Activated naive CD8-positive, alpha-beta T cell treated with anti-CD3 and anti-CD28 coated beads, Interleukin-2, amount 50 U/mL, for 16 hours (primary cell): ENCODE measurements at regions not wholly inside any gene's neighbourhood (a gene's known extent, or its start where the extent isn't known, plus 50 kb on each side); places are given as distances from the start of the nearest gene placed in this dataset.
A peak's percentile ranks its signal among the peaks of the same experiment; 100 is the strongest.
"Not testable (repeated sequence)": the region's sequence is repeated elsewhere in the genome, so short reads cannot be mapped to it uniquely, and the experiment has no call there.

ENCODE experiments used
- DNase-seq: peaks from one replicate; pipeline ENCODE4 v3.0.0-alpha.2; 2020; ENCODE audit warnings: low read depth, low spot score

- DNase-seq = no peak
These were observed 297.9 kb upstream of the G2E3 start for GRCh38 chr14:30260833-30261607.

- no peak for DNase-seq
These were observed 294.8 kb upstream of the G2E3 start for GRCh38 chr14:30264161-30264560.

- DNase-seq = no peak
These were observed 292.7 kb upstream of the G2E3 start for GRCh38 chr14:30266290-30266689.

DNA sequence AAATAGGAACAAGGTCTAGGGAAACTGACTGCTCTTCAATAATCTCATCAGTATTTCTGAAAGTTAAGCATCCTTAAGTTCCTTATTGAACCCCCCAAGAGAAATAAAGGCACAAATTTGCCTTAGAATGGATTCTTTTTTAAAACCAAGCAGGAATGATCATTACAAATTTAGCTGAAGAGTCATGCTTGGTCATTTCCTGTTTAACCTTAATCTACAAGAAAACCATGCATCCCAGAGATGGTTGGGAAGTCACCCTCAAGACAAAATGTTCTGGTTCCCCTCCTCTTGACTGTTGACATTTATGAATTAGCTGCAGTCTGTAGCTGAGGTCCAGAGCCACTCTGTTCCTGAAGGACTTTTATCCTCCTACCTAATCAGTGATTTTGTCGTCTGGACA is 291.8 kb upstream of the G2E3 start:
- DNase-seq = no peak

DNA sequence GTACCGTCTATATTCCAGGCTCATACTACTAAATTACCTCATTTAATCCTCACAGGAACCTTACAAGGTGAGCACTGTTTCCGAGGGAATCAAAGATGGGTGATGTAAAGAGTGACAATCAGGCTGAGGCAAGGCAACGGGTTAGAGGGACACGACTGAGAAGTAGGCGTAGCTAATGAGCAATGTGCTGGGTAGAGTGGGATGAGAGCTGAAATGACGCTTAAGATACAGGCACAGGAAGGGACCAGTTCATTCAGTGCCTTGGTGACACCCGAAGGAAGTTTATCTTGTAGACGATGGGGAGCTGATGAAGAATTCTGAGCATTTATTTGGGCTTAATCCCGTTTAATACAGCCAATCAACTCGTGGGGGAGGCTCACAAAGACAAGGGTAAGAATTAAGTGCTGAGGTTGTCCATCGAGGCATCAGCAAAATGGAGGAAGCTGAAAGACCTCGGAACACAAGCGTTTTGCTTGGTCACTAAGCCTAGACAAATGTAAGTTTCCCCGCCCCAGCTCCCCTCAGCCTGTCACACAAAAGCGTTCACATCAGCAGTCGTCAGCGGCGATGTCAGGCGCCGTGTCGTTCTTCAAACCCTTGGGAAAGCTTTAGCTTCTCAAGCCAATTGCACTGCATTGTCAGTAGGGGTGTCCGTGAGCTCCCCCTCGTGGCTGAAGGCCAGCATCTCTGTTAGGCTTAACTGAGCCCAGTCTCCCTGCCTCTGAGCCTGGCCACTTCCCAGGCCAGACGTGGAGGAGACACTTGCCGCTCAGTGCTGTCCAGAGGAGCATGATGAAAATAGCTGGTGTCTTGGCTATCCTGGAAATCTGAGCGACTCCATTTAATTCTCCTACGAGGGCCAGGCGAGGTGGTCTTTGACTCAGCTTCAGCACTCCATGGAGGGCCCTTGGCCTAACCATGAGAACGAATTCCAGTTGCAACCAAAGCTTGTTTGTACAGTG is 288.5 kb upstream of the G2E3 start:
- DNase-seq = peak; percentile 9

DNA sequence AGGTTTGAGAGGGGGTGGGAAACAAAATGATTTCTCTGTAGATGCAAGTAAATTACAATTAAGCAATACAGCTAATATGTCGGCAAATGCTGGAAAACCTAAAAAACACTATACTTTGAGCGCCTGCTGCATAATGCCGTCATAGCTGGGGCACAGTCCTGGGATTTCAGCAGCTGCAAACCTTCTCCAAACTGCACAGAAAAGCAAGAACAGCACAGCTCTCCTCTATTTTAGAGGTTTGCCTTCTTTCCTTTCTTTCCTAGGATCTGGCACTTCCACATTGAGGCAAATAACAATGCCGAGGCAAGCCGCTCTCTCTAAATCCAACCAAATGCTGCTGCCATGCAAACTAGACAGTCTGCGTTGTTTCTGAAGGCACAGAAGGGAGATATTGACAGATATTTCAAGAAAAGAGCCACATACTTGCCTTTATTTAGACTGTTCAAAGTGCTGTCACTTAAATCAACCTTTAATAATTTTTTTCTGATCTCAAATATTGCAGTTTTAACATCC is 287.1 kb upstream of the G2E3 start:
- DNase-seq = no peak

GRCh38 chr14:30272848-30273832 is 285.8 kb upstream of the G2E3 start:
- no peak for DNase-seq

GRCh38 chr14:30275604-30276003 is 283.4 kb upstream of the G2E3 start:
- DNase-seq = no peak

- DNase-seq = no peak
These were observed 281.7 kb upstream of the G2E3 start for GRCh38 chr14:30277268-30277667.

DNA sequence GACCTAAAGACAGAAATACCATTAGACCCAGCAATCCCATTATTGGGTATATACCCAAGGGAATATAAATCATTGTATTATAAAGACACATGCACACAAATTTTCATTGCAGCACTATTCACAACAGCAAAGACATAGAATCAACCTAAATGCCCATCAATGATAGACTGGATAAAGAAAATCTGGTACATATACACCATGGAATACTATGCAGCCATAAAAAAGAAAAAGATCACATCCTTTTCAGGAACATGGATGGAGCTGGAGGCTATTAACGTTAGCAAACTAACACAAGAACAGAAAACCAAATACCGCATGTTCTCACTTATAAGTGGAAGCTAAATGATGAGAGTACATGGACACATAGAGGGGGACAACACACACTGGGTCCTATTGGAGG is 280.1 kb upstream of the G2E3 start:
- DNase-seq = not testable (repeated sequence)

- DNase-seq = no peak
These were observed 275.0 kb upstream of the G2E3 start for GRCh38 chr14:30283822-30284446.

DNA sequence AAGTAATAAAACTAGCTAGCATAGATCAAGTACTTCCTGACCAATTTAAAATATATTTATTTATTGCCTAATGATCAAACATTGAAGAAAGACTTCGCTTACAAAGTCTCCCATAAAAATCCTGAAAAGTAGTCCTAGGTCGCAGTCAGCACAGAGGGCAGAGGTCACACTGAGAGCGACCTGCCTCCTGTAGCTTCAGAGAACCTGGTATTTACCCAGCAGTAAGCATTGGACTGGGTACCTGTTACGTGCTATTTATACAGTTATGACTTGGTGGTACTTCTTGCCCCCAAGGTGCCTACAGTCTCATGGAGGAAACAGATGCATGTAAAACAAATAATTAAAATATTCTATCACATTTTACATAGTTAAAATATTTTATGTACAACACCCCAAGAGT is 274.1 kb upstream of the G2E3 start:
- DNase-seq = no peak

- no peak for DNase-seq
These were observed 271.1 kb upstream of the G2E3 start for GRCh38 chr14:30287579-30288445.

- no peak for DNase-seq
These were observed 269.0 kb upstream of the G2E3 start for GRCh38 chr14:30290001-30290400.

- DNase-seq = no peak
These were observed 267.7 kb upstream of the G2E3 start for GRCh38 chr14:30291216-30291615.

DNA sequence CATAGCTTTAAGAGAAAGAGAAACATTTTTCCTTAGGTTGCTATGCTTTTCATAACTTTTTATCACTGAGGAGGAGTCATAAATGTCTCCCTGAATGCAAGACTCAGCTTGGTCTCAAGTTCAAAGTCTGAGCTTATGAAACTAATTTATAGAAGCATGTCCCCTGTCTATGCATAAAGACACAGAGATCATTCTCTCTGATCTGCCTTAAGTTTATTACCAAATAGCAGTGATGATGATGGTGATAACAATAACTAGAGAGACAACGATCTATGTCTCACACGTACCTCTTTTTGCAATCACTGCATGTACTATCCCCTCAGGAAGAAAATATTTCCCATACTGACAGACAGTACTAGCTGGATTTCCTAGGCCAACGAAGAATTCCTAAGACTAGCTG is 266.4 kb upstream of the G2E3 start:
- no peak for DNase-seq

DNA sequence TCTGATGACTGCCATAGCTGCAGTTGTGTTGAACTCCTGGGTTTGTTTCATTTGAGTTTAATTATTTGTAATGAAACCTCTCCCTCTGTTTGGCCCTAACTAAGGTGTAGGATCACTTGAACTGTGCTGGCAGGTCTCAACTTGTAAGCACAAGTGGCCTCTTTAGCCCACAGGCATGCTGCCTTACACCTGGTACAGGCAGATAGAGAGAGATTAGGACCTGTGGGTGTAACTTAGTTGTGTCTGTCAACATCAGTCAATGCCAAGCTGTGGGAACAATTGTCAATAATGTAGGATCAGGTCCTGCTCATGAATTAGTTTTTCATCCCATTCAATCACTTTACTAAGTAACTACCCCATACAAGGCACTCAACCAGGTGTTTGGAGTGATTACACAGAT is 263.0 kb upstream of the G2E3 start:
- DNase-seq = no peak

DNA sequence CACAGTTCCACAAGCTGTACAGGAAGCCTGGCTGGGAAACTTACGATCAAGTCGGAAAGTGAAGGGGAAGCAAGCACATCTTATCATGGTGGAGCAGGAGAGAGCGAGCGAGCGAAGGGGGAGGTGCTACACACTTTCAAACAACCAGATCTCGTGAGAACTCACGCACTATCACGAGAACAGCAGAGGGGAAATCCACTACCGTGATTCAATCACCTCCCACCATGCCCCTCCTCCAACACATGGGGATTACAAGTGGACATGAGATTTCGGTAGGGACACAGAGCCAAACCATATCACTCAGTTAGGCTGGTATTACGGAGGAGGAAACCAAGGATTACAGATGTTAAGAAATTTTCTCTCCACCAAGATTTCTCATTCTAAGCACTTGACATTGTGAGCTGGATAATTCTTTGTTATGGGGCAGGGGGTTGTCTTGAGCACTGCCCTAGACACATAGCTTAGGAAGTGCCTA is 262.0 kb upstream of the G2E3 start:
- DNase-seq = no peak

DNA sequence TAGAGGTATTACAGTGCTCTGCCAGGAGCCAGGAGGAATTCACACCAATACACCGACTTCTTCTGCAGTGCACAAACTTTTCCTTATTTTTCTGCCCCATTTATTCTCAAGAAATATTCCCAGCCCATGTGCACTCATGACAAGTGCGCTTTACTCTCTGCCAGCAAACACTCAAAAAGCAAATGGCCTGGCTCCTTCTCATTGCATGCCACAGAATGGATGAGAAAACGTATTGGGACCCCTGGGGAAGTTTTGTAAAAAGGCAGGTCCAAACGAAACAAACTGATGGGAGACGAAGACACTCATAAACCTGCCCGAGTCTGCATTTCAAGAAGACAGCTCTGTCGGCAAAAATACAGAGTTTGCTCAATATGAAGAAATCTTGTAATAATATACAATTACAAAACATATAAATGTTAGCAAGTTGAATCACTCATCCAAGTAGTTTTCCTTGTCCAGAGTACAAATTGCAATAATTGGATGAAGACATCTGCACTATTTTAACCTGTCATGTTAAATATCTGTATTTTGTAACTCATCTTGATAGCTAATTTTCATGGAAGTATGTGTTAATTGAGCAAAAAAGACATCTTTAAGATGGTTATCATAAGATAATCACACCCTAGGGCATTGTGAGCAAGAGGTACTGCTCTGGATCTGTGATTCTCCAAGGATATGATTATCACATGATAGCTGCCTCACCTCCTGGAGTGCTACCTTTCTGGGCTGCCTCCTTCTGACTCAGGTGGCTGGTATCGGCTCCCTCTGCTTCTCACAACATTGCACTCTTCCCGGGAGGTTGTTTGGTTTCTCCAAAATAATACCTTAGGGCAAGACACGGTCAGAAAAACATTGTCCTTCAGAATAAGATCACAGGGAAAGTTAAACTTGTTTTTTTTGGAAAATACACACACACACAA is 260.8 kb upstream of the G2E3 start:
- no peak for DNase-seq
